H1 (cell line): ENCODE measurements at regions not wholly inside any gene's neighbourhood (a gene's known extent, or its start where the extent isn't known, plus 50 kb on each side); places are given as distances from the start of the nearest gene placed in this dataset.

Source experiments
- BRCA1 ChIP-seq: IDR thresholded peaks from 2 replicates; pipeline ENCODE4 v1.6.1; 2012; ENCODE audit warnings: low read depth, low read length, improper control_type of control experiment
- EZH2 ChIP-seq: fragments of 200-600 bp; sonication (generic); IDR thresholded peaks from 2 replicates; pipeline ENCODE4 v1.7.1; 2012; ENCODE audit warnings: low read depth, mild to moderate bottlenecking, moderate library complexity, low read length, inconsistent platforms; ENCODE audit not compliant: severe bottlenecking
- MAFK ChIP-seq: IDR thresholded peaks from 2 replicates; pipeline ENCODE4 v1.6.1; 2012; ENCODE audit warnings: low read depth, mild to moderate bottlenecking, improper control_type of control experiment, low read length
- TEAD4 ChIP-seq: IDR thresholded peaks from 2 replicates; pipeline ENCODE4 v1.6.1; 2012; ENCODE audit warnings: low read depth, low read length, inconsistent platforms, mixed read lengths

DNA sequence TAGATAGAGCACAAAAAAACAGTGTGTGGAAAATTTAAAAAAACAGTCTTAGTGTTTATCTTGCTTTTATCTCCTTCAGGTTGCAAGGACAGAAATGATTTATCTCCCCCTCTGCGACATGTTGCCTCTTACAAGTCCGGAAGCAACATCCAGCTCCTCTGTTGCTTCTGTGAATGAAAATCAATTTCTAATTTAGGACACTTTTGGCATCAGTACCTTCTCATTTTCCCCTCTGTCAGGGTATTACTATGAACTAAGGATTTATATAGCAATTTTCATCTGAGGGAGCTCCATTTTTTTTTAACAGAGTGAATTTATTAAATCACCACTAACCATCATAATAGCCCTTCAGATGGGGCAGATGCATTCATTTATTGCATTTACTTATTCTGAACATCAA is 116.6 kb upstream of the PLXNC1 start (continued):
- TF ChIP-seq TEAD4 (no peak), EZH2 (no peak), MAFK (no peak), BRCA1 (no peak)
